ENCODE measurements at regions not wholly inside any gene's neighbourhood (a gene's known extent, or its start where the extent isn't known, plus 50 kb on each side); places are given as distances from the start of the nearest gene placed in this dataset.

- Mint-ChIP-seq H3K36me3 (no peaks in the 10 kb centered on the region), H3K9me3 (no peaks in the 10 kb centered on the region), H3K27ac (no peak overlapping the region), H3K27me3 (ENCODE audit: low read depth in 2 of 2) (peaks cover 36 to 74% of the 10 kb centered on the region in 2 donors), H3K4me1 (no peaks in the 10 kb centered on the region), H3K4me3 (no peak overlapping the region)
- DNase-seq (no peak), ATAC-seq (no peak)
- no peaks in the 10 kb centered on the region for H3K36me3 ChIP-seq (ENCODE audit: control insufficient read depth, insufficient read depth, low read length)
- H3K9me3 ChIP-seq (ENCODE audit: control insufficient read depth, insufficient read depth, low read length) = no peaks in the 10 kb centered on the region
- TF ChIP-seq CTCF (IDR thresholded peaks at IDR 0.05) = no peak
- intact Hi-C loops (cut with micrococcal nuclease) = no loop called here
- 62% methylated on average over 14 of the region's 18 CpGs for WGBS (ENCODE audit: insufficient coverage)
- no peaks in the 10 kb centered on the region for H3K27me3 ChIP-seq (ENCODE audit: control insufficient read depth, insufficient read depth, low read length)
- no peak overlapping the region for H3K4me3 ChIP-seq (ENCODE audit: low read length)
- no peak overlapping the region for H3K27ac ChIP-seq (ENCODE audit: low read length)
- no peaks in the 10 kb centered on the region for H3K4me1 ChIP-seq (ENCODE audit: control insufficient read depth, insufficient read depth, low read length)
Observed at GRCh38 chr16:86824751-86825296, 246.5 kb downstream of the FOXL1 start.

- Histone ChIP-seq H3K36me3 (ENCODE audit: control insufficient read depth, insufficient read depth, low read length) (no peaks in the 10 kb centered on the region), H3K4me1 (ENCODE audit: control insufficient read depth, insufficient read depth, low read length) (no peaks in the 10 kb centered on the region), H3K27me3 (ENCODE audit: control insufficient read depth, insufficient read depth, low read length) (no peaks in the 10 kb centered on the region), H3K9me3 (ENCODE audit: control insufficient read depth, insufficient read depth, low read length) (no peaks in the 10 kb centered on the region), H3K27ac (ENCODE audit: low read length) (no peak overlapping the region), H3K4me3 (ENCODE audit: low read length) (no peak overlapping the region)
- Mint-ChIP-seq H3K9me3 (no peaks in the 10 kb centered on the region), H3K4me1 (no peaks in the 10 kb centered on the region), H3K27ac (no peak overlapping the region), H3K27me3 (ENCODE audit: low read depth in 2 of 2) (peaks cover 39 to 78% of the 10 kb centered on the region in 2 donors), H3K4me3 (no peak overlapping the region), H3K36me3 (no peaks in the 10 kb centered on the region)
- 82% methylated on average over 4 of the region's 4 CpGs for WGBS (ENCODE audit: insufficient coverage)
- no peak for ATAC-seq
- no peak for TF ChIP-seq CTCF (IDR thresholded peaks at IDR 0.05)
- DNase-seq = no peak
- intact Hi-C loops (cut with micrococcal nuclease) = no loop called here
Observed at GRCh38 chr16:86825631-86826030, 247.3 kb downstream of the FOXL1 start.

- no peak overlapping the region for H3K27ac Mint-ChIP-seq
- H3K4me3 Mint-ChIP-seq = no peak overlapping the region
- Histone ChIP-seq H3K4me1 (ENCODE audit: control insufficient read depth, insufficient read depth, low read length) (no peaks in the 10 kb centered on the region), H3K9me3 (ENCODE audit: control insufficient read depth, insufficient read depth, low read length) (no peaks in the 10 kb centered on the region), H3K27ac (ENCODE audit: low read length) (no peak overlapping the region), H3K4me3 (ENCODE audit: low read length) (no peak overlapping the region), H3K27me3 (ENCODE audit: control insufficient read depth, insufficient read depth, low read length) (no peaks in the 10 kb centered on the region), H3K36me3 (ENCODE audit: control insufficient read depth, insufficient read depth, low read length) (no peaks in the 10 kb centered on the region)
- intact Hi-C loops (cut with micrococcal nuclease) = no loop called here
- ATAC-seq = no peak
- WGBS (ENCODE audit: insufficient coverage) = 35% methylated on average over 14 of the region's 14 CpGs
- H3K36me3 Mint-ChIP-seq = no peaks in the 10 kb centered on the region
- no peaks in the 10 kb centered on the region for H3K4me1 Mint-ChIP-seq
- no peaks in the 10 kb centered on the region for H3K9me3 Mint-ChIP-seq
- DNase-seq = no peak
- no peak for TF ChIP-seq CTCF (IDR thresholded peaks at IDR 0.05)
- peaks cover 35 to 70% of the 10 kb centered on the region in 2 donors for H3K27me3 Mint-ChIP-seq (ENCODE audit: low read depth in 2 of 2)
Observed at GRCh38 chr16:86826941-86827340, 248.6 kb downstream of the FOXL1 start.

- Mint-ChIP-seq H3K27ac (no peak overlapping the region), H3K4me1 (no peaks in the 10 kb centered on the region), H3K4me3 (no peak overlapping the region), H3K36me3 (no peaks in the 10 kb centered on the region), H3K9me3 (no peaks in the 10 kb centered on the region), H3K27me3 (ENCODE audit: low read depth in 2 of 2) (peaks cover 31 to 64% of the 10 kb centered on the region in 2 donors)
- Histone ChIP-seq H3K9me3 (ENCODE audit: control insufficient read depth, insufficient read depth, low read length) (no peaks in the 10 kb centered on the region), H3K36me3 (ENCODE audit: control insufficient read depth, insufficient read depth, low read length) (no peaks in the 10 kb centered on the region), H3K27ac (ENCODE audit: low read length) (no peak overlapping the region), H3K4me1 (ENCODE audit: control insufficient read depth, insufficient read depth, low read length) (no peaks in the 10 kb centered on the region), H3K4me3 (ENCODE audit: low read length) (no peak overlapping the region), H3K27me3 (ENCODE audit: control insufficient read depth, insufficient read depth, low read length) (no peaks in the 10 kb centered on the region)
- 11% methylated on average over 12 of the region's 12 CpGs for WGBS (ENCODE audit: insufficient coverage)
- no peak for TF ChIP-seq CTCF (IDR thresholded peaks at IDR 0.05)
- ATAC-seq (no peak), DNase-seq (no peak)
- intact Hi-C loops (cut with micrococcal nuclease) = no loop called here
Observed at GRCh38 chr16:86827521-86827920, 249.2 kb downstream of the FOXL1 start.

All from natural killer cell (primary cell).